ENCODE measurements at regions not wholly inside any gene's neighbourhood (a gene's known extent, or its start where the extent isn't known, plus 50 kb on each side); places are given as distances from the start of the nearest gene placed in this dataset.

- DNase-seq: no peak
Measured at GRCh38 chr10:129331207-129331838, 135.7 kb upstream of the MGMT start.

- no peak for DNase-seq
Measured at GRCh38 chr10:129331839-129332220, 135.2 kb upstream of the MGMT start.

GRCh38 chr10:129332476-129332875 lies 134.6 kb upstream of the MGMT start:
- DNase-seq: peak; percentile 12

GRCh38 chr10:129333706-129334105 lies 133.3 kb upstream of the MGMT start:
- DNase-seq: no peak

- no peak for DNase-seq
Measured at GRCh38 chr10:129334266-129334665, 132.8 kb upstream of the MGMT start.

- DNase-seq: no peak
Measured at GRCh38 chr10:129335396-129335795, 131.6 kb upstream of the MGMT start.

GRCh38 chr10:129335942-129336341 lies 131.1 kb upstream of the MGMT start:
- no peak for DNase-seq

- no peak for DNase-seq
Measured at GRCh38 chr10:129339191-129339590, 127.8 kb upstream of the MGMT start.

- no peak for DNase-seq
Measured at GRCh38 chr10:129339841-129340240, 127.2 kb upstream of the MGMT start.

- DNase-seq: no peak
Measured at GRCh38 chr10:129341087-129341486, 126.0 kb upstream of the MGMT start.

- DNase-seq: no peak
Measured at GRCh38 chr10:129342385-129342784, 124.7 kb upstream of the MGMT start.

GRCh38 chr10:129343141-129343540 lies 123.9 kb upstream of the MGMT start:
- DNase-seq: no peak

GRCh38 chr10:129344103-129344502 lies 122.9 kb upstream of the MGMT start:
- DNase-seq: no peak

- DNase-seq: no peak
Measured at GRCh38 chr10:129344731-129345355, 122.2 kb upstream of the MGMT start.

- DNase-seq: no peak
Measured at GRCh38 chr10:129345763-129346162, 121.3 kb upstream of the MGMT start.

- no peak for DNase-seq
Measured at GRCh38 chr10:129350690-129351089, 116.4 kb upstream of the MGMT start.

GRCh38 chr10:129353101-129353500 lies 113.9 kb upstream of the MGMT start:
- DNase-seq: no peak

GRCh38 chr10:129360046-129360445 lies 107.0 kb upstream of the MGMT start:
- DNase-seq: no peak

GRCh38 chr10:129361676-129362376 lies 105.2 kb upstream of the MGMT start:
- DNase-seq: no peak

- DNase-seq: no peak
Measured at GRCh38 chr10:129364949-129365348, 102.1 kb upstream of the MGMT start.

- no peak for DNase-seq
Measured at GRCh38 chr10:129365767-129366402, 101.2 kb upstream of the MGMT start.

GRCh38 chr10:129366450-129366849 lies 100.6 kb upstream of the MGMT start:
- no peak for DNase-seq

- DNase-seq: no peak
Measured at GRCh38 chr10:129369566-129369965, 97.5 kb upstream of the MGMT start.

GRCh38 chr10:129371541-129371940 lies 95.5 kb upstream of the MGMT start:
- DNase-seq: no peak

Data from GDM1 (cell line).